Lower lobe of right lung (tissue), 2 donors: ENCODE measurements at regions not wholly inside any gene's neighbourhood (a gene's known extent, or its start where the extent isn't known, plus 50 kb on each side); places are given as distances from the start of the nearest gene placed in this dataset.

Experiments
- ATAC-seq, 2 donors: fragments of 200-7000 bp; cut with Tn5 transposase; one replicate each; pipeline ENCODE4 v1.9.1; 2020 to 2022; ENCODE audit warnings: mild to moderate bottlenecking in 2 of 2, moderate library complexity in 2 of 2
- DNase-seq: peaks from one replicate; pipeline ENCODE4 v3.0.0-alpha.2; 2020
- H3K27ac ChIP-seq: fragments of 200-600 bp; one replicate; pipeline ENCODE4 v1.8.0; 2022
- H3K27me3 ChIP-seq: fragments of 200-600 bp; one replicate; pipeline ENCODE4 v1.8.0; 2022; ENCODE audit warnings: low read depth
- H3K36me3 ChIP-seq: fragments of 200-600 bp; one replicate; pipeline ENCODE4 v1.8.0; 2022; ENCODE audit warnings: mild to moderate bottlenecking
- H3K4me1 ChIP-seq: fragments of 200-600 bp; one replicate; pipeline ENCODE4 v1.8.0; 2022
- H3K4me3 ChIP-seq: fragments of 200-600 bp; one replicate; pipeline ENCODE4 v1.8.0; 2022; ENCODE audit warnings: mild to moderate bottlenecking
- H3K9me3 ChIP-seq: fragments of 200-600 bp; one replicate; pipeline ENCODE4 v1.8.0; 2022
- CTCF ChIP-seq: fragments of 200-600 bp; IDR thresholded peaks from one replicate; pipeline ENCODE4 v1.8.0; 2022; ENCODE audit warnings: antibody characterized with exemption, mild to moderate bottlenecking
- intact Hi-C: fragments of 100-400 bp; cut with DNase I; formaldehyde crosslinking; loops from one replicate; pipeline ENCODE4 v1.11.0; 2022
- donor health status: DM: no; HTN: yes; CAD: no; lungs with severe emphysema.

DNA sequence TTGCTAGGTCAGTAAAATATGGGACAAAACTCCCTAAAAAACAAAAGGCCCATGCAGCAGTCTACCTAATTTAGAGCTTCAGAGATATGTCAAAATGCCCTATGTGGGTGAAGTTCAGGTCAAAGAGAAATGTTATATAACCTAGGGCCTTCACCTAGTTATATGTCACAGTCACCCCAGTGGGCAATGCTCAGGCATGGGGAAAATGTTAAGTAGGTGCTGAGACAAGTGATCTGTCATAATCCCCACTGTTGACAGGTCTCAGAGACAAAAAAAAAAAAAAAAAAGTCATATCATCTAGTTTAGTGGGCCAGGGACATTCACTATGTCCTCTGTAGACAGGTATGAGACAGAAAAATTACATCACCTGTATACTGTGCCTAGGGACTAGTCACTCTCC lies 128.6 kb upstream of the ZNF91 start:
- intact Hi-C loops, result no loop called here
- no peak for TF ChIP-seq CTCF
- H3K27ac ChIP-seq, result no peak overlapping the region
- H3K27me3 ChIP-seq, result no peaks in the 10 kb centered on the region
- H3K4me1 ChIP-seq, result no peaks in the 10 kb centered on the region
- H3K36me3 ChIP-seq, result no peaks in the 10 kb centered on the region
- no peak for ATAC-seq
- H3K9me3 ChIP-seq, result no peaks in the 10 kb centered on the region
- no peak for DNase-seq
- no peak overlapping the region for H3K4me3 ChIP-seq

- Histone ChIP-seq H3K27ac (no peak overlapping the region), H3K4me3 (no peak overlapping the region), H3K9me3 (no peaks in the 10 kb centered on the region), H3K27me3 (no peaks in the 10 kb centered on the region), H3K36me3 (no peaks in the 10 kb centered on the region), H3K4me1 (no peaks in the 10 kb centered on the region)
- TF ChIP-seq CTCF, result no peak
- intact Hi-C loops, result no loop called here
- DNase-seq (no peak), ATAC-seq (no peak)
Measured at GRCh38 chr19:23522431-23522830, 127.2 kb upstream of the ZNF91 start.

- Histone ChIP-seq H3K4me1 (no peaks in the 10 kb centered on the region), H3K4me3 (no peak overlapping the region), H3K36me3 (no peaks in the 10 kb centered on the region), H3K27ac (no peak overlapping the region), H3K9me3 (no peaks in the 10 kb centered on the region), H3K27me3 (no peaks in the 10 kb centered on the region)
- intact Hi-C loops, result no loop called here
- DNase-seq, result no peak
- no peak for TF ChIP-seq CTCF
- ATAC-seq, result no peak
Measured at GRCh38 chr19:23521471-23521870, 126.2 kb upstream of the ZNF91 start.

DNA sequence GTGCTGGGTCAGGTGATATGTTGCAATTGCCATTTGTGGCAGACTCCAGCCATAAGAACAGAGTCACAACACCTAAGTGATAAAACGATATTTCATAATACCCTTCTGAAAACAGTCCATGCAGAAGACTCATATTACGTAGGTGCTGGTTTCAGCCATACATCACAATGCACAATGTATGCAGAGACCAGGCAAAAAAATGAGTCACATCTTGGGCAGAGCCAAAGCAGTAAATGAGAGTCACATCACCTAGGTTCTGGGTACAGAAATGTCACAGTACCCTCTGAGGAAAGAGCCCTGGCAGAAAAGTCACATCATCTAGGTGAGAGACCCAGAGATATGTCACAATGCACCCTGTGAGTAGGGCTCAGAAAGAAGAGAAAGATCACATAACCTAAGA lies 125.2 kb upstream of the ZNF91 start:
- no peaks in the 10 kb centered on the region for H3K27me3 ChIP-seq
- intact Hi-C loops, result no loop called here
- H3K27ac ChIP-seq, result no peak overlapping the region
- no peak for ATAC-seq
- no peak overlapping the region for H3K4me3 ChIP-seq
- DNase-seq, result no peak
- no peaks in the 10 kb centered on the region for H3K4me1 ChIP-seq
- no peaks in the 10 kb centered on the region for H3K9me3 ChIP-seq
- H3K36me3 ChIP-seq, result no peaks in the 10 kb centered on the region
- TF ChIP-seq CTCF, result no peak

DNA sequence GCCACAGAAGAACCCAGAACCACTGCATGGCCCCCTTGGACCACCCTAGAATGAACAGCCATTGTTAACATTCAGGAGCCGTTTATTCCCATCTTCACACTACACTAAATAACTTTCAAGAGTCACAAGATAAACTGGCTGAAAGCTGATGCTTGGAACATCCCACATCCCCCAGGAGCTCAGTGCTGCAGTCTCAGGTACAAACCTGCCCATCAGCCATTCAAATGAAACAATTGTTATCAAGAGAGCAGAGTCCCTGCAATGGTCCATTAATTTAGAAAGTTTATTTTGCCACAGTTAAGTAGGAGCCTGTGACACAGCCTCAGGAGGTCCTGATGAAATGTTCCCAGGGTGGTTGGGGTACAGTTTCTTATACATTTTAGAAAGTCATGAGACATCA lies 123.8 kb upstream of the ZNF91 start:
- no peak overlapping the region for H3K4me3 ChIP-seq
- no peaks in the 10 kb centered on the region for H3K4me1 ChIP-seq
- no peaks in the 10 kb centered on the region for H3K36me3 ChIP-seq
- intact Hi-C loops, result no loop called here
- no peaks in the 10 kb centered on the region for H3K27me3 ChIP-seq
- DNase-seq, result no peak
- no peaks in the 10 kb centered on the region for H3K9me3 ChIP-seq
- no peak for TF ChIP-seq CTCF
- H3K27ac ChIP-seq, result no peak overlapping the region
- no peak for ATAC-seq

GRCh38 chr19:23516266-23516665 lies 121.0 kb upstream of the ZNF91 start:
- H3K4me3 ChIP-seq, result no peak overlapping the region
- no peak overlapping the region for H3K27ac ChIP-seq
- ATAC-seq, result no peak
- TF ChIP-seq CTCF, result no peak
- H3K27me3 ChIP-seq, result no peaks in the 10 kb centered on the region
- no peaks in the 10 kb centered on the region for H3K9me3 ChIP-seq
- intact Hi-C loops, result no loop called here
- DNase-seq, result no peak
- no peaks in the 10 kb centered on the region for H3K4me1 ChIP-seq
- H3K36me3 ChIP-seq, result no peaks in the 10 kb centered on the region
